ENCODE measurements at regions not wholly inside any gene's neighbourhood (a gene's known extent, or its start where the extent isn't known, plus 50 kb on each side); places are given as distances from the start of the nearest gene placed in this dataset.

DNA sequence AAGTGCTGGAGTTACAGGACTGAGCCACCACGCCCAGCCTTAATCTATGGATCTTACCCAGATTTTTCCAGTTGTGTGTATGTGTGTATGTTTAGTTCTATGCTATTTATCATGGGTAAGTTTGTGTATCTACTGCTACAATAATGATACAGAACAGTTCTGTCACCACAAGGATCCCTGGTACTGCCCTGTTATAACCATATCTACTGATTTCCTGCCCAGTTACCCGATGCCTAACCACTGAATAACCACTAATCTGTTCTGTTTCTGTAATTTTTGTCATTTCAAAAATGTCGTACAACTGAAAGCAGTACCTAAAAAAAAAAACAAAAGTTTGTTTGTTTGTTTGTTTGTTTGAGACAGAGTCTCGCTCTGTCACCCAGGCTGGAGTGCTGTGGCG is 123.7 kb upstream of the RAP2B start:
- DNase-seq, result no peak
- TF ChIP-seq POLR2AphosphoS5 (IDR thresholded peaks at IDR 0.05) (no peak), EP300 (IDR thresholded peaks at IDR 0.05) (no peak), POLR2A (IDR thresholded peaks at IDR 0.05) (no peak)
- TF ChIP-seq, protein P1, sequence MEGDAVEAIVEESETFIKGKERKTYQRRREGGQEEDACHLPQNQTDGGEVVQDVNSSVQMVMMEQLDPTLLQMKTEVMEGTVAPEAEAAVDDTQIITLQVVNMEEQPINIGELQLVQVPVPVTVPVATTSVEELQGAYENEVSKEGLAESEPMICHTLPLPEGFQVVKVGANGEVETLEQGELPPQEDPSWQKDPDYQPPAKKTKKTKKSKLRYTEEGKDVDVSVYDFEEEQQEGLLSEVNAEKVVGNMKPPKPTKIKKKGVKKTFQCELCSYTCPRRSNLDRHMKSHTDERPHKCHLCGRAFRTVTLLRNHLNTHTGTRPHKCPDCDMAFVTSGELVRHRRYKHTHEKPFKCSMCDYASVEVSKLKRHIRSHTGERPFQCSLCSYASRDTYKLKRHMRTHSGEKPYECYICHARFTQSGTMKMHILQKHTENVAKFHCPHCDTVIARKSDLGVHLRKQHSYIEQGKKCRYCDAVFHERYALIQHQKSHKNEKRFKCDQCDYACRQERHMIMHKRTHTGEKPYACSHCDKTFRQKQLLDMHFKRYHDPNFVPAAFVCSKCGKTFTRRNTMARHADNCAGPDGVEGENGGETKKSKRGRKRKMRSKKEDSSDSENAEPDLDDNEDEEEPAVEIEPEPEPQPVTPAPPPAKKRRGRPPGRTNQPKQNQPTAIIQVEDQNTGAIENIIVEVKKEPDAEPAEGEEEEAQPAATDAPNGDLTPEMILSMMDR (IDR thresholded peaks at IDR 0.05), result no peak
- Histone ChIP-seq H3K36me3 (no peaks in the 10 kb centered on the region), H3K4me1 (peaks cover 0 to 8% (median 3%) of the 10 kb centered on the region in 4 donors), H3K9me3 (no peaks in the 10 kb centered on the region), H3K27me3 (no peaks in the 10 kb centered on the region), H3K27ac (no peak overlapping the region), H3K4me3 (no peak overlapping the region)
- intact Hi-C loops (cut with DNase I; ENCODE audit: low total_unique reads), result no loop called here
- 76 to 84% (median 80%) methylated on average over 5 of the region's 5 CpGs for WGBS, 5 donors

DNA sequence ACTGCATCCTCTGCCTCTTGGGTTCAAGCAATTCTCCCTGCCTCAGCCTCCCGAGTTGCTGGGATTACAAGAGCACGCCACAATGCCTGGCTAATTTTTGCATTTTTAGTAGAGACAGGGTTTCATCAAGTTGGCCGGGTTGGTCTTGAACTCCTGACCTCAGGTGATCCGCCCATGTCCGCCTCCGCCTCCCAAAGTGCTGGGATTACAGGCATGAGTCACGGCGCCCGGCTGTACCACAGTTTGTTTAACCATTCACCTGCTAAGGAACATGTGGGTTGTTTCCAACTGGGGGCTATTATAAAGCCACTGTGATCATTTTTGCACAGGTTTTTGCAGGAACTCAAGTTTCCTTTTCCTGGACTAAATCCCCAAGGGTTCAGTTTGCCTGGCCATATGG is 123.2 kb upstream of the RAP2B start:
- Histone ChIP-seq H3K27me3 (no peaks in the 10 kb centered on the region), H3K4me3 (no peak overlapping the region), H3K36me3 (no peaks in the 10 kb centered on the region), H3K27ac (no peak overlapping the region), H3K9me3 (no peaks in the 10 kb centered on the region), H3K4me1 (peaks cover 0 to 12% (median 5%) of the 10 kb centered on the region in 4 donors)
- intact Hi-C loops (cut with DNase I; ENCODE audit: low total_unique reads), result no loop called here
- TF ChIP-seq POLR2AphosphoS5 (IDR thresholded peaks at IDR 0.05) (no peak), EP300 (IDR thresholded peaks at IDR 0.05) (no peak), POLR2A (IDR thresholded peaks at IDR 0.05) (no peak)
- TF ChIP-seq, protein P1 (IDR thresholded peaks at IDR 0.05), result no peak
- 30 to 39% (median 35%) methylated on average over 9 of the region's 9 CpGs for WGBS, 5 donors
- DNase-seq, result peak in 1 of 2 donors; percentile 23

DNA sequence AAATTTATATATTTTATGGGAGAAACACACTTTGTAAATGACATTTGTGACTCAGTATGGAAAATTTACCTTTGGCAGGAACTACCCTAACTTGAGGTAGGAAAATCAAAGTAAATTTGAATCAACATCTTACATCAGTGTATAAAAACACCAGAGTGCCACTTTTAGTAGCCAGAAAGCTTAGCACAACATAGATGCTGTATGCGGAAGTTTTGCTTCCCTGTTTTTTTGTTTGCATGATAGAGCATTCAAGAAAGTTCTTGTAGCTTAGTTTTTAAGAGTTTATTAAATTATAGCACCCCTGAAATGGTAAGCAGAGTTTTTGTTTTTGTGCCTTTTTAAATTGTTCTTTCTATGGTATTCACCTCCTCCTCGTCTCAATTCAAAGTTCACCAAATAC is 120.8 kb upstream of the RAP2B start:
- TF ChIP-seq POLR2A (IDR thresholded peaks at IDR 0.05) (no peak), POLR2AphosphoS5 (IDR thresholded peaks at IDR 0.05) (no peak), EP300 (IDR thresholded peaks at IDR 0.05) (no peak)
- TF ChIP-seq, protein P1 (IDR thresholded peaks at IDR 0.05), result no peak
- H3K27ac ChIP-seq, result no peak overlapping the region
- H3K9me3 ChIP-seq, result no peaks in the 10 kb centered on the region
- 79 to 93% (median 88%) methylated on average over 2 of the region's 2 CpGs for WGBS, 5 donors
- no peaks in the 10 kb centered on the region for H3K36me3 ChIP-seq
- H3K4me1 ChIP-seq, result peaks cover 0 to 13% (median 5%) of the 10 kb centered on the region in 4 donors
- H3K4me3 ChIP-seq, result no peak overlapping the region
- no peak for DNase-seq
- intact Hi-C loops (cut with DNase I; ENCODE audit: low total_unique reads), result loop anchor here (5.0 kb wide), 1 partner anchor 726 kb away; no protein-coding TSS in a partner anchor
- no peaks in the 10 kb centered on the region for H3K27me3 ChIP-seq

DNA sequence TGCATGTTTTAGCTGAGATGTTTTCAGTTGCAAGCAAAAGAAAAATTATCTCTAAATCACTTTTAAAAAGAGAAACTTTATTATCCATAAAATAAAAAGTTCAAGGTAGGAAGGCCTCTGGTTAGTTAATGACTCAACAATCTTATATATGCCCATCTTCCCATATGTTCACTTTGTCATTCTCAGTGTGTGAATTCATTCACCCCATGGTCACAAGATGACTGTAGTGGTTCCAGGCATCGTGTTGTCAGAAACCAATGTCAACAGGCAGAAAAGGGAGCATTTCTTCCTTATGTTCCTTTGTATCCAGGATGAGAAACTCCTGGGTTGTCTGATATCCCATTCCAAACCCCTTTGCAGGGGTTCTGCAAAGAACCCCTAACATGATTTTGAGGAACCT is 119.9 kb upstream of the RAP2B start:
- no peak for DNase-seq
- intact Hi-C loops (cut with DNase I; ENCODE audit: low total_unique reads), result loop anchor here (5.0 kb wide), 1 partner anchor 725 kb away; no protein-coding TSS in a partner anchor

More for the DNA sequence above, 119.9 kb upstream of the RAP2B start:
- no peak for TF ChIP-seq POLR2A (IDR thresholded peaks at IDR 0.05)
- TF ChIP-seq, protein P1 (IDR thresholded peaks at IDR 0.05), result no peak
- TF ChIP-seq POLR2AphosphoS5 (IDR thresholded peaks at IDR 0.05), result no peak
- TF ChIP-seq EP300 (IDR thresholded peaks at IDR 0.05), result no peak
- Histone ChIP-seq H3K4me1 (peaks cover 0 to 13% (median 5%) of the 10 kb centered on the region in 4 donors), H3K27me3 (no peaks in the 10 kb centered on the region), H3K4me3 (no peak overlapping the region), H3K27ac (no peak overlapping the region), H3K9me3 (no peaks in the 10 kb centered on the region), H3K36me3 (no peaks in the 10 kb centered on the region)
- 53 to 86% (median 62%) methylated on average over 1 of the region's 1 CpG for WGBS, 5 donors
